Esophagus muscularis mucosa (tissue), 4 donors: ENCODE measurements at regions not wholly inside any gene's neighbourhood (a gene's known extent, or its start where the extent isn't known, plus 50 kb on each side); places are given as distances from the start of the nearest gene placed in this dataset.

Experiments
- EP300 ChIP-seq: sonication (generic); formaldehyde crosslinking; IDR thresholded peaks from one replicate; pipeline ENCODE4 v1.6.1; 2017; ENCODE audit warnings: antibody characterized with exemption
- POLR2A ChIP-seq: fragments of 450-650 bp; IDR thresholded peaks from one replicate; pipeline ENCODE4 v1.6.1; 2017; ENCODE audit warnings: antibody characterized with exemption, moderate library complexity, mild to moderate bottlenecking, low read depth
- POLR2AphosphoS5 ChIP-seq, 2 donors: sonication (generic); formaldehyde crosslinking; IDR thresholded peaks; one replicate each; pipeline ENCODE4 v1.6.1; 2017; ENCODE audit warnings: antibody characterized with exemption in 2 of 2
- TF ChIP-seq, protein P1 (sequence below), 3 experiments: fragments of 200-600 bp in 2 of 3; fragments of 450-650 bp in 1 of 3; sonication (generic) in 2 of 3; IDR thresholded peaks; one replicate each; pipeline ENCODE4 v1.5.1; 2017 to 2019; ENCODE audit warnings: antibody characterized with exemption in 3 of 3, mild to moderate bottlenecking in 2 of 3, moderate library complexity in 1 of 3

DNA sequence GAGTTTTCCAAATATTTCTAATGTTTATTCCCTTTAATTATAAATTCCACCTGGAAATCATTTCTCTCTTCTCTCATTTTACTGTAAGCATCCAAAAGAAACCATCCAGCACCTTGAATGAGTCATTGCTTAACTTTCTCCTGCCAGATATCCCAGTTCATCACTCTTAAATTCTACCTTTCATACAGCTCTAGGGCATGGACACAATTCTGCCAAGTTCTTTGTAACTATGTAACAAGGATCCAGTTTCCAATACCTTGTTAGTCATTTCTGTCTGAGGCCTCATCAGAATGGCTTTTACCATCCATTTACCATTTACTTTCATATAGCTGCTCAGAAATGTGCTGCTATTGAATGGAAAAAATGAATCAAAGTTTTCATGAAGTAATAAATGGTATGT, 455.4 kb upstream of the TENM4 start:
- no peak for TF ChIP-seq POLR2A
- no peak for TF ChIP-seq POLR2AphosphoS5 (IDR thresholded peaks at IDR 0.05)
- TF ChIP-seq, protein P1, sequence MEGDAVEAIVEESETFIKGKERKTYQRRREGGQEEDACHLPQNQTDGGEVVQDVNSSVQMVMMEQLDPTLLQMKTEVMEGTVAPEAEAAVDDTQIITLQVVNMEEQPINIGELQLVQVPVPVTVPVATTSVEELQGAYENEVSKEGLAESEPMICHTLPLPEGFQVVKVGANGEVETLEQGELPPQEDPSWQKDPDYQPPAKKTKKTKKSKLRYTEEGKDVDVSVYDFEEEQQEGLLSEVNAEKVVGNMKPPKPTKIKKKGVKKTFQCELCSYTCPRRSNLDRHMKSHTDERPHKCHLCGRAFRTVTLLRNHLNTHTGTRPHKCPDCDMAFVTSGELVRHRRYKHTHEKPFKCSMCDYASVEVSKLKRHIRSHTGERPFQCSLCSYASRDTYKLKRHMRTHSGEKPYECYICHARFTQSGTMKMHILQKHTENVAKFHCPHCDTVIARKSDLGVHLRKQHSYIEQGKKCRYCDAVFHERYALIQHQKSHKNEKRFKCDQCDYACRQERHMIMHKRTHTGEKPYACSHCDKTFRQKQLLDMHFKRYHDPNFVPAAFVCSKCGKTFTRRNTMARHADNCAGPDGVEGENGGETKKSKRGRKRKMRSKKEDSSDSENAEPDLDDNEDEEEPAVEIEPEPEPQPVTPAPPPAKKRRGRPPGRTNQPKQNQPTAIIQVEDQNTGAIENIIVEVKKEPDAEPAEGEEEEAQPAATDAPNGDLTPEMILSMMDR (IDR thresholded peaks at IDR 0.05): no peak
- TF ChIP-seq EP300: no peak
